Liver (tissue), 3 donors: ENCODE measurements at regions not wholly inside any gene's neighbourhood (a gene's known extent, or its start where the extent isn't known, plus 50 kb on each side); places are given as distances from the start of the nearest gene placed in this dataset.

Experiments used
- HNF4A ChIP-seq, 2 donors: conservative IDR thresholded peaks; 2 replicates each; pipeline ENCODE4 v1.6.1; 2016; ENCODE audit warnings: antibody characterized with exemption in 2 of 2, mild to moderate bottlenecking in 2 of 2
- MAX ChIP-seq: IDR thresholded peaks from 2 replicates; pipeline ENCODE4 v1.6.1; 2016; ENCODE audit warnings: antibody characterized with exemption
- RAD21 ChIP-seq, 2 donors: IDR thresholded peaks; 2 replicates each; pipeline ENCODE4 v1.6.1; 2016; ENCODE audit warnings: antibody characterized with exemption in 2 of 2, mild to moderate bottlenecking in 2 of 2
- TF ChIP-seq, protein P1 (sequence below): fragments of 150-350 bp; IDR thresholded peaks from 2 replicates; pipeline ENCODE4 v1.5.1; 2017; ENCODE audit warnings: improper control_type of control experiment, low read depth, low read length; ENCODE audit not compliant: missing input control
- donor health status: healthy.
- donor health status: healthy.

- TF ChIP-seq, protein P1, sequence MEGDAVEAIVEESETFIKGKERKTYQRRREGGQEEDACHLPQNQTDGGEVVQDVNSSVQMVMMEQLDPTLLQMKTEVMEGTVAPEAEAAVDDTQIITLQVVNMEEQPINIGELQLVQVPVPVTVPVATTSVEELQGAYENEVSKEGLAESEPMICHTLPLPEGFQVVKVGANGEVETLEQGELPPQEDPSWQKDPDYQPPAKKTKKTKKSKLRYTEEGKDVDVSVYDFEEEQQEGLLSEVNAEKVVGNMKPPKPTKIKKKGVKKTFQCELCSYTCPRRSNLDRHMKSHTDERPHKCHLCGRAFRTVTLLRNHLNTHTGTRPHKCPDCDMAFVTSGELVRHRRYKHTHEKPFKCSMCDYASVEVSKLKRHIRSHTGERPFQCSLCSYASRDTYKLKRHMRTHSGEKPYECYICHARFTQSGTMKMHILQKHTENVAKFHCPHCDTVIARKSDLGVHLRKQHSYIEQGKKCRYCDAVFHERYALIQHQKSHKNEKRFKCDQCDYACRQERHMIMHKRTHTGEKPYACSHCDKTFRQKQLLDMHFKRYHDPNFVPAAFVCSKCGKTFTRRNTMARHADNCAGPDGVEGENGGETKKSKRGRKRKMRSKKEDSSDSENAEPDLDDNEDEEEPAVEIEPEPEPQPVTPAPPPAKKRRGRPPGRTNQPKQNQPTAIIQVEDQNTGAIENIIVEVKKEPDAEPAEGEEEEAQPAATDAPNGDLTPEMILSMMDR = no peak
- TF ChIP-seq MAX (no peak), RAD21 (IDR thresholded peaks at IDR 0.05) (peak in 1 of 2 donors; percentile 14), HNF4A (conservative IDR thresholded peaks at IDR 0.05) (no peak)
These were observed 96.8 kb upstream of the WASF3 start for GRCh38 chr13:26460648-26461047.
